Endothelial cell (in vitro differentiated cells): ENCODE measurements at regions not wholly inside any gene's neighbourhood (a gene's known extent, or its start where the extent isn't known, plus 50 kb on each side); places are given as distances from the start of the nearest gene placed in this dataset.
"Not testable (repeated sequence)": the region's sequence is repeated elsewhere in the genome, so short reads cannot be mapped to it uniquely, and the experiment has no call there.

Source experiments
- DNase-seq: peaks from one replicate; pipeline ENCODE4 v3.0.0; 2021; ENCODE audit warnings: low spot score
- H3K27ac Mint-ChIP-seq: one replicate; pipeline ENCODE4 v1.8.0; 2021; ENCODE audit warnings: mixed read lengths, inconsistent platforms; ENCODE audit not compliant: unreplicated experiment
- H3K27me3 Mint-ChIP-seq: one replicate; pipeline ENCODE4 v1.8.0; 2021; ENCODE audit warnings: mild to moderate bottlenecking, moderate library complexity, mixed read lengths, inconsistent platforms; ENCODE audit not compliant: unreplicated experiment
- H3K36me3 Mint-ChIP-seq: one replicate; pipeline ENCODE4 v1.8.0; 2021; ENCODE audit warnings: mild to moderate bottlenecking, low read depth, mixed read lengths, inconsistent platforms; ENCODE audit not compliant: unreplicated experiment
- H3K4me1 Mint-ChIP-seq: one replicate; pipeline ENCODE4 v1.8.0; 2021; ENCODE audit warnings: mild to moderate bottlenecking, mixed read lengths, inconsistent platforms; ENCODE audit not compliant: unreplicated experiment
- H3K4me3 Mint-ChIP-seq: one replicate; pipeline ENCODE4 v1.8.0; 2021; ENCODE audit warnings: mild to moderate bottlenecking, mixed read lengths, inconsistent platforms; ENCODE audit not compliant: unreplicated experiment
- H3K9me3 Mint-ChIP-seq: one replicate; pipeline ENCODE4 v1.8.0; 2021; ENCODE audit warnings: mixed read lengths, inconsistent platforms; ENCODE audit not compliant: unreplicated experiment
- CTCF ChIP-seq: fragments of 200-600 bp; sonication (generic); IDR thresholded peaks from one replicate; pipeline ENCODE4 v1.5.0; 2021; ENCODE audit warnings: antibody characterized with exemption; ENCODE audit not compliant: unreplicated experiment

DNA sequence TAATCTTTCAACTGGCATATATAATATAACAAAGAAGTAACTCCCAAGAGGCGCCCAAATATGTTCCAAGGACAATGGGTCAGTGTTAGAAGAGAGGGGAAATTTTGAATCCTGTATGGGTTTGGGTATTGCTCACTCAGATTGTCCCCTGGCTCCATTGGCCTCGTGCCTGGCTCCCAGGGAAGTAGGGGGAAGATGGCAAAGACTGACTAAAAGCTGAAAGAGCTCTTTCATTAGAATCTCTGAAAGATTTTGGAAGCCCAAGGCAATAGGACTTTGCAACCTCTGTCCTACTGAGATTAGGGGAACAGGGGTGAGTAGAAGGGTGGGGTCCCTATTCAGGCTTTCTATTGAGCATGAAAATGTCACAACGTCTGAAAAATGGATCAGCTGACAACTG lies 1272.8 kb upstream of the ZEB2 start:
- TF ChIP-seq CTCF, result no peak
- DNase-seq, result no peak
- Mint-ChIP-seq H3K36me3 (no peaks in the 10 kb centered on the region), H3K4me1 (no peaks in the 10 kb centered on the region), H3K9me3 (no peaks in the 10 kb centered on the region), H3K4me3 (no peak overlapping the region), H3K27ac (no peak overlapping the region), H3K27me3 (no peaks in the 10 kb centered on the region)

DNA sequence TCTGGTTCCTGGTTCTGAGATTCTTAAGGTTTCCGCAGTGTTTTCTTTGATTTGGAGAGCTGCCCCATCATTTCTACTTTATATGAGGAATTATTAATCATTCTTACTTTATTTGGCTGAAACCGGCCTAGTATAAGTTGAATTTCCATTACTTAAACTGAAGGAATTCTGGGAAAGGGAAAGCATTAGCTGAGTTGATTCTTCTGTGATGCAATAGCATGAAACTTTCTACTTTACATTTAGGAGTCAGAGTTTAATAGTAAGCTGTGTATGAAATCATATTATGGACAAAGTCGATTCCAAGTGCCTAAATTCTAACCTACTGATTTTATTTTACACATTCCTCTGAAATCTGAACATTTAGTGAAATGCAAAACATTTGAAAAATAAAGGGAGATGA lies 1269.7 kb upstream of the ZEB2 start:
- no peak overlapping the region for H3K27ac Mint-ChIP-seq
- no peak for DNase-seq
- no peak for TF ChIP-seq CTCF
- H3K4me3 Mint-ChIP-seq, result no peak overlapping the region
- H3K27me3 Mint-ChIP-seq, result no peaks in the 10 kb centered on the region
- H3K36me3 Mint-ChIP-seq, result no peaks in the 10 kb centered on the region
- no peaks in the 10 kb centered on the region for H3K9me3 Mint-ChIP-seq
- no peaks in the 10 kb centered on the region for H3K4me1 Mint-ChIP-seq

- H3K4me1 Mint-ChIP-seq, H3K4me3 Mint-ChIP-seq, H3K36me3 Mint-ChIP-seq, H3K27me3 Mint-ChIP-seq, H3K9me3 Mint-ChIP-seq, H3K27ac Mint-ChIP-seq, DNase-seq: not testable (repeated sequence)
Observed at GRCh38 chr2:145787597-145788361, 1267.9 kb upstream of the ZEB2 start.

DNA sequence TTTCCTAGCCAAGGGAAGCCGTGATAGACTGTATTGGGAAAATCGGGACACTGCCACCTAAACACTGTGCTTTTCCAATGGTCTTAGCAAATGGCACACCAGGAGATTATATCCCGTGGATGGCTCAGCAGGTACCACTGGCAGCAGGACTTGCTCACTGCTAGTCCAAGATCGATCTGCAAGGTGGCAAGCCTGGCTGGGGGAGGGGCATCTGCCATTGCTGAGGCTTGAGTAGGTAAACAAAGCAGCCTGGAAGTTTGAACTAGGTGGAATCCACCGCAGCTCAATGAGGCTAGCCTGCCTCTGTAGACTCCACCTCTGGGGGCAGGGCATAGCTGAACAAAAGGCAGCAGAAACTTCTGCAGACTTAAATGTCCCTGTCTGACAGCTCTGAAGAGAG lies 1262.7 kb upstream of the ZEB2 start:
- H3K27ac Mint-ChIP-seq, H3K9me3 Mint-ChIP-seq, H3K4me1 Mint-ChIP-seq, DNase-seq, H3K27me3 Mint-ChIP-seq, H3K36me3 Mint-ChIP-seq, H3K4me3 Mint-ChIP-seq: not testable (repeated sequence)

DNA sequence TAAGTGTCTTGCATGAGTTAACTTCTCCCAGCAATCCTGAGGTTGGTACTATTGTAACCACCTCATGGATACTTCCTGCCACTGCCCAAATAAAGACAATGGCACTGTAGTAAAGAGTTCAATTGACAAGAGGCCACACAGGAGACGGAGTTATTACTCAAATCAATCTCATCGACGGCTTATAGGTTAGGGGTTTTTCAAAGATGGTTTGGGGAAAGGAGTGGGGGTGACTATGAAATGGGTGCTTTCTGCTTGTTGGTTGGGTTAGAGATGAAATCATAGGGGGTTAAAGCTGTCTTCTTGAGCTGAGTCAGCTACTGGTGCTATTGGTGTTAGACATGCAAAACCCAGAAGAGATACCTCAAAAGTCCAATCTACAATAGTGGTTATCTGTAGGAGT lies 1258.0 kb upstream of the ZEB2 start:
- no peaks in the 10 kb centered on the region for H3K4me1 Mint-ChIP-seq

More for the DNA sequence above, 1258.0 kb upstream of the ZEB2 start:
- Mint-ChIP-seq H3K36me3 (no peaks in the 10 kb centered on the region), H3K27ac (no peak overlapping the region), H3K27me3 (peaks cover 1% of the 10 kb centered on the region), H3K4me3 (no peak overlapping the region), H3K9me3 (no peaks in the 10 kb centered on the region)
- no peak for TF ChIP-seq CTCF
- no peak for DNase-seq
